ENCODE measurements at regions not wholly inside any gene's neighbourhood (a gene's known extent, or its start where the extent isn't known, plus 50 kb on each side); places are given as distances from the start of the nearest gene placed in this dataset.
"Not testable (repeated sequence)": the region's sequence is repeated elsewhere in the genome, so short reads cannot be mapped to it uniquely, and the experiment has no call there.

DNA sequence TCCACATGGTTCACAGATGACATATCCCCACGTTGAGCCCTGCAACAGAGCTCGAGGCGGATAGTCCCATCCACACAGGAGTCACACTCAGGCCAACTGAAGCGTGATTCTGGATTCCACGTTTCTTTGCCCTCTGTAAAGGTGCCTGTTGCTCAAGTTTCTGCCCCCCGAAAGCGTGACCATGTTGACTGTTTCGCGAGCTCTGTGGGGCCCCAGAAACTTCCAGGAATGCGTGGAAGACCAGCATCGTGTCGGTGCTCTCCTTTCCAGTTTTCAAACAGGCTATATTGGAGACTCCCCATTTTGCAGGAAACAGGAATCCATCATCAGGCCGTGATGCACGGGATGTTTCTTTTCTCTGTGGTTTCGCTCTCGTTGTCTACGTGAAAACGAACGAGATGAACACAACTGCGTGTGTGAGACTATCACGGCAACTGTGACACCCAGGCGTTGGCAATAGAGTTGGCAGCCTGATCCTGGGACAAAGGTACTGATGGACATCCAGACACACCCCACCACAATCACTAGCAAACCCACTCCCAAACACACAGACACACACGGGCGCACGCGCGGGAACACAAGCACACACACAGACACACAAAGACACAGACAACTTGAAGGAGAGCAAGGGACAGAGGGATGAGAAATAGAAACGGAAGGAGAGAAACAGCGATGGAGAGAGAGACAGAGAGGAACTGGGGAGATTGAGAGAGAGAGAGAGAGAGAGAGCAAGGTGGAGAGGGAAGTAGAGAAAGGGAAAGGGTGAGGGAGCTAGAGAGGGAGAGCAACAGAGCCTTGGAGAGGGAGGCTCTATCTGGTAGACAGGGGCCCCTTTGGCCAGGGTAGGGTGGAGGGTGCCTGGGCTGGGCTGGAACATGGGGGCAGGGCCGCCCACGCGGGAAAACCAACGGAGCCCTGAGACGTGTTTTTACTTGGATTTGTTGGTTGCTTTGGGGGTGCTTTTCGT lies 1609.3 kb downstream of the SPATA31A7 start:
- DNase-seq: peak; percentile 62

GRCh38 chr9:62799851-62800371 lies 1610.1 kb downstream of the SPATA31A7 start:
- DNase-seq: peak; percentile 65

GRCh38 chr9:62800451-62801371 lies 1610.9 kb downstream of the SPATA31A7 start:
- DNase-seq: peak; percentile 56

- peak; percentile 42 for DNase-seq
Observed at GRCh38 chr9:62801372-62801811, 1611.6 kb downstream of the SPATA31A7 start.

DNA sequence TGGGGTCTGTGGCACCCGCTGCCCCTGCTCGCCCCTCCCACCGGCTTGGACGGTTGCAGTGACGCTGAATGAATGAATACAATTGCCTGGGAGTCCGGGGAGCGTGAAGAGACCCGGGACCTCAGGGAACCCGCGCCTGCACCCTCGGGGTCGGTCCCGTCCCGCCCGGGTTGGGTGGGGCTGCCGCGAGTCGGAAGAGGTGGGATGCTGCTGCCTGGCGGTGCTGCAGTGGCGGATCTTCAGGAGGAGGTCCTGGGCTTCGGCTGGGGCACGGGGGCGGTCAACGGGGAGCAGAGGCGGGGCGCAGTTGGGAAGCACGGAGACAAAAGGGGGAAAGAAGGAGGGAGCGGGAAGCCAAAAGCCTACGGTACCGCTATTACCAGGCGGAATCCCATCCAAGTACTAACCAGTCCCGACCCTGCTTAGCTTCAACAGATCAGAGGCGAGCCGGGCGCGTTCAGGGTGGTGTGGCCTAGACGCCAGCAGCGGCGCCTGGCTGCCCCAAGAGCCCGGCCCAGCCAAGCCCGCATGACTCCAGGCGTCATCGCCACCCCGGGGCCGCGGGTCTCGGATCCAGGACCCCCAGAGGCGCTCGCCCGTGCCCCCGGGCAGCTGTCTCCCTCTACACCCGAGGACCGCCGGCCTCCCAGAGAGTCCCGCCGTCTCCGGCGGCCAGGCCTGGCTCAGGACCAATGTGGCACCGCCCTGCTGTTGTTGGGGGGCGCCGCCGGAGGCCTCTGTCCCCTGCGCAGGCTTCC lies 1612.3 kb downstream of the SPATA31A7 start:
- DNase-seq: peak; percentile 91

DNA sequence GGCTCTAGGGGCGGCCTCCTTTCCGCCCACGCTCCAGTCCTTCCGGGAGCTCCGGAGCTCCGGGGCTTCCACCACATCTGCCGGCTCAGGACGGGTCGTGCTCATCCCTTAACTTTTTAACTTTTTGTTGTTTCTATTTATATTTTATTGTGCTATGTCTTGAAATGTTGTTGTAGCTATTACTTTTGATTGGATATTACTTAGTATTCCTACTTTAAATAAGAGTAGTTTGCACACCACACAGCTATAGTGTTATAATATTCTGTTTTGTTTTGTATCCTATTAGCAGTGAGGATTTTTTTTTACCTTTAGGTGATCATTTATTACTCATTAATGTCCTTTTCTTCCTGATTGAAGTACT lies 1612.9 kb downstream of the SPATA31A7 start:
- DNase-seq: not testable (repeated sequence)

DNA sequence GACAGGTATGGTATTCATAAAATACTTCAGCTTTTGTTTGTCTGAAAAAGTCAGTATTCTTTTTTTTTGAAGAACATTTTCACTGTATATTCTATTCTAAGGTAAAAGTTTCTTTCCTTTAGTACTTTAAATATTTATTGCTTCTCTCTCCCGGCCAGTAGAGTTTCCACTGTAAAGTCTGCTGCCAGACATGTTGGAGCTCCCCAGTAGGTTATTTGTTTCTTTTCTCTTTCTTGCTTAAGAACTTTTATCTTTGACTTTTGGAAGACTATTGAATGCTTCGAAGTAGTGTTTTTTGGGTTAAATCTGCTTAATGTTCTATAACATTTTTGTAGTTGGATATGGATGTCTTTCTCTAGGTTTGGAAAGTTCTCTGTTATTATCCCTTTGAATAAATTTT lies 1613.3 kb downstream of the SPATA31A7 start:
- not testable (repeated sequence) for DNase-seq

DNA sequence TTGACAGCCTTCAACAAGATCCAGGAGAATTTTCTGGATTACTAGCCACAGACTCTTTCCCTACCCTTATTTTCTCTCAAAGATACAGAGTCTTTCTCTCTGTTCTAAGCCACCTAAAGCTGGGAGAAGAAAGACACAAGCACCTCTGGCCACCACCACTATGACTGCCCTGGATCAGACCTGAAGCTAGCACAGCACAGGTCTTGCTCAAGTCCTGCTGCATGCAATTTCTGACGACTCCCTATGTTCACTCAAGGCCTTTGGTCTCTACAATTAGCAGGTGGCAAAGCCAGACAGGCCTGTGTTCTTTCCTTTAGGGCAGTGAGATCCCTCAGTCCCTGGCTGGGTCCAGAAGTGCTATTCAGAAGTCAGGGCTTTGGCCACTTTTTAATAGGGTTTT lies 1614.5 kb downstream of the SPATA31A7 start:
- not testable (repeated sequence) for DNase-seq

DNA sequence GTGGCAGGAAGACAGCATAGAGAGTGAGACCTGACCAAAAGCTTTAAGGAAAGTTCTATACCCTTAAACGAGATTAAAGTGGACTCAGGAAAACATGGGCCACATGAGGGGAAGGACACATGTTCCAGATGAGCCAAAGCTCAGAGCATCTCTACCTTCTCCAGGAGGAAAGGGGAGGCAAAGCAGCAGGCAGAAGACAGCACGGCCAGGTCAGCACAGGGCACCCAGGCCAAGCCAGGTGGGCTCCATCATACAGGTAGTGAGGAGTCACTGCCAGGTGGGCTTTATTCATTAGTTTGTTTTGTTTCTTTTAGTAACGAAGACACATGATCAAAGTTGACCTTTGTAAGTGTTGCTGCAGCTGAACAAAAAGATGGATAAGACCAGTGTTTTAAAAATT lies 1617.6 kb downstream of the SPATA31A7 start:
- DNase-seq: not testable (repeated sequence)

DNA sequence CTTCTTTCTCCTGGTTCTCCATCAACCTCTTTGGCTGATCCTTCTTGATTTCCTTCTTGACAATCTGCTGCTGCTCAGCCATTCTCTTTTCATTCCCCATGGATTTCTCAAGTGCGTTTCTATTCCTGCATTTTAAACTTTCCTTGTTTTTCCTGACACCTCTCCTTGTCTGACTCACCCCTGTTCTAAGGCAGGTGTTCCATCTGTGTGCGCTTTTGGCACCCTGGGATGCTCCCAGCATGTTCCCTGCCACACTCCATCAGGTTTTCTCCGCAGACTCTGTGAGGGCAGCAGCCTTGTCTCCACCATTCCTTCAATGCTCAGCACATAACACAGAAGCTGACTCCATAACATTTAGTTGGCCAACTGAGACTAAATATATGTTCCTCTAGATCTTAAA lies 1618.2 kb downstream of the SPATA31A7 start:
- DNase-seq: not testable (repeated sequence)

DNA sequence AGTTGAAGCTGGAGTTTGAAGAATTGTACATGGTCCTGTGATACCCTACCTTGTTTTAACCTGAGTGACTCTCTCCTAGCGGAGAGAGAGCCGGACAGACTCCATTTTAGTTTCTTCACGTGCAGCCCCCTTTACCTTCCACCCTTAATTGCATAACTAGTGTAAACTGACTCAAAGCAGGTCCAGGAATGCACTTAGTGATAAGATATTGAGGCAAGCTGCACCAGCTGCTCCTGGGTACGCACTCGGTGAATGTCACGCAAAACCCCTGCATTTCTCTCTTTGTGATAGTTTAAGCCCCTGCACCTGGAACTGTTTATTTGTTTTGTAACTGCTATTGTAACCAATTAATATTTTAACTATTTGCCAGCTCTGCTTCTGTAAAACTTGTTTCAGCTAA lies 1620.5 kb downstream of the SPATA31A7 start:
- not testable (repeated sequence) for DNase-seq

DNA sequence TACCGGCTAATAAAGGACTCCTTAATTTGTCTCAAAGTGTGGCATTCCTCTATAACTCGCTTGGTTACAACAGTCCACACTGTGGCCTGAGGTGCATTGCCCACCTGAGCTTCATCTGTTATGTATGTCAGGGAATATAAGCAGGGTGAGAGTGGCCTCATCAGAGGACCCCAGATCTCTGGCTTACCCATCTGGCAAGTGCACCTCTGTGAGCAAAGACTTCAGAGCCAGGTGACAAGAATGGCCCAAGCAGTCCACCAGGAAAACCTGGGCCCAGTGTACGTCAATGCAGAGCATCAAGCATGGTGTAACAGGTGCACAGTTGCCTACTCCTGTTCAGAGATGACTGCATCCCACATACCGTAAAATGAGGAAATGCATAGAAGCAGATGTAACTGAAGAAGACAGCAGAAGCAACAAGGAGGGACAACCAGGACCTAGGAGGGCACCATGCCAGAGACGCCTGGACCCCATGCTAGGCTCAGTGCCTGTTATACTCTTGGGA lies 1621.0 kb downstream of the SPATA31A7 start:
- DNase-seq: not testable (repeated sequence)

GRCh38 chr9:62815436-62815835 lies 1625.6 kb downstream of the SPATA31A7 start:
- not testable (repeated sequence) for DNase-seq

GRCh38 chr9:62816331-62816730 lies 1626.5 kb downstream of the SPATA31A7 start:
- DNase-seq: not testable (repeated sequence)

GRCh38 chr9:62817214-62817613 lies 1627.4 kb downstream of the SPATA31A7 start:
- DNase-seq: not testable (repeated sequence)

DNA sequence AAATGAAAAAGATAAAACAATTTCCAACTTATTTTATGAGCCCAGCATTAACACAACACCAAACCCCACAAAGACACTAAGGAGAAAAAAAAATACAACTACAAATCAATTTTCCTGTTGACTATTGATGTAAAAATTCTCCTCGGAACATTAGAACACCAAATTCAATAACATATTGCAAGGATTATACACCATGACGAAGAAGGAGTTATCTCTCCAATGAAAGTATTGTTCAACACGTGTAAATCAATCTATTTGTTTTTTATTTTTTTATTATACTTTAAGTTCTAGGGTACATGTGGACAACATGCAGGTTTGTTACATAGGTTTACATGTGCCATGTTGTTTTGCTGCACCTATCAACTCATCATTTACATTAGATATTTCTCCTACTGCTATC lies 1632.3 kb downstream of the SPATA31A7 start:
- not testable (repeated sequence) for DNase-seq

- DNase-seq: not testable (repeated sequence)
Observed at GRCh38 chr9:62827957-62828907, 1638.4 kb downstream of the SPATA31A7 start.

GRCh38 chr9:62830829-62831459 lies 1641.1 kb downstream of the SPATA31A7 start:
- DNase-seq: not testable (repeated sequence)

- DNase-seq: not testable (repeated sequence)
Observed at GRCh38 chr9:62833323-62834200, 1643.7 kb downstream of the SPATA31A7 start.

Measured in stimulated activated CD8-positive, alpha-beta memory T cell treated with anti-CD3 and anti-CD28 coated beads, Interleukin-4, amount 100 ng/mL, for 48 hours (primary cell).